ENCODE measurements at regions not wholly inside any gene's neighbourhood (a gene's known extent, or its start where the extent isn't known, plus 50 kb on each side); places are given as distances from the start of the nearest gene placed in this dataset.

- no peak for TF ChIP-seq POLR2AphosphoS5 (IDR thresholded peaks at IDR 0.05; ENCODE audit: low read depth, low read length)
- TF ChIP-seq TAF1 (IDR thresholded peaks at IDR 0.05; ENCODE audit: borderline replicate concordance, low read depth, low read length): no peak
These were observed 924.3 kb upstream of the CDH10 start for GRCh38 chr5:25568989-25569625.
